ENCODE measurements at regions not wholly inside any gene's neighbourhood (a gene's known extent, or its start where the extent isn't known, plus 50 kb on each side); places are given as distances from the start of the nearest gene placed in this dataset.
"Not testable (repeated sequence)": the region's sequence is repeated elsewhere in the genome, so short reads cannot be mapped to it uniquely, and the experiment has no call there.

DNA sequence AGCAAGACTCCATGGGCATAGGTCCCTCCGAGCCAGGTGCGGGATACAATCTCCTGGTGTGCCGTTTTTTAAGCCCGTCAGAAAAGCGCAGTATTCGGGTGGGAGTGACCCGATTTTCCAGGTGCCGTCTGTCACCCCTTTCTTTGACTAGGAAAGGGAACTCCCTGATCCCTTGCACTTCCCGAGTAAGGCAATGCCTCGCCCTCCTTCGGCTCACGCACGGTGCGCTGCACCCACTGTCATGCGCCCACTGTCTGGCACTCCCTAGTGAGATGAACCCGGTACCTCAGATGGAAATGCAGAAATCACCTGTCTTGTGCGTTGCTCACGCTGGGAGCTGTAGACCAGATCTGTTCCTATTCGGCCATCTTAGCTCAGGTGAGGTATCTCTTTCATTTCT lies 344.1 kb upstream of the ZNF32 start:
- not testable (repeated sequence) for DNase-seq

DNA sequence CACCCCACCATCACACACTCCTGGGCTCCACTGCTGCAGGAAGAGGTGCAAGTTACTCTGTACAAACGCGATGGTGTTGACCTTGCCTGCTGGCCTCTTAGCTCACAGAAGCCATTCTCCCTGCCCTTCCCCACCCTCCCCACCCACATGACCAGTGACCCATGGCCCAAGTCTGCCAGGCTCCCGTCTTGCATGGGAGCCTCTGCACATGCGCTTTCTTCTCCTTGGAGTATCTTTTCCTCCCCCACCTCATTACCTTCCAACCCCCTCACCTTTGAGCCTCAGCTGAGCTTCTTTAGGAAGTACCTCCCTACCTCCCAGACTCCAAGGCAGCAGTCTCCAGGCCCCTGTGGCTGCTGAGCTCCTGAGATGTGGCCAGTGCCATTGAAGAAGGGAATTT lies 337.7 kb upstream of the ZNF32 start:
- DNase-seq, result no peak

DNA sequence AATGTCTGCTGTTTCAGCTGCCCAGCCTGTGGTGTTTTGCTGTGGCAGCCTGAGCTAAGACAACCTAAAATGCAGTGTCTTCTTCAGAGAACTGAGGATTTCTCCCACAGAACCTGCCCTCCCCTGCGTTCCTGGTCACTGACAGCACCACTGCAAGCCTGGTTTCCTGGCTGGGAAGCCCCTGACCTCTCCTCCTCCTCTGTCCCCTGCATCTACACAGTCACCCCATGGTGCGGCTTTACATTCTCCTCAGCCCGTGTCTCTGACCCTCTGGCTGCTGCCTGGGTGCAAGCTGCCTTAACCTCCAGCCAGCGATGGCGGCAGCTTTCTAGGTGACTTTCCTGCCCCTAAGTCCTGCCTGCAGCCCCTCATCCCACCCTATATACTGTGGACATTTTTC lies 337.3 kb upstream of the ZNF32 start:
- no peak for DNase-seq

DNA sequence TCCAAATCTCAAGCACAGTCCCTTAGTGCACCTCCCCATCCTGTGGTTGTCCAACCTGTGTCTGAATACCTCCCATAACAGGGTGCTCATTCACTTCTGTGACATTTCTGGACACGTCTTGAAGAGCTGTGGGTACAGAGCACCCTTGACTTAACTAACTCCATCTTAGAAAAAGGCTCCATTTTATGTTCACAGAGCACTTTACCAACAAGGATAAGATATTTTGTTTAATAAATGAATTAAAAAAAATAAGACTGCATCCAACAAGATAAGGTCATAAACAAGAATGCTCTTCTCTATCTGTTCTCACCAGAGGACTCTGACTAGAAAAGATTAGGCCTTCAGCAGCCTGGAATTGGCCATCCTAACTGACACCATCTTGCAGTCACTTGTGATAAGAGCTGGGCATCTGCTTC lies 335.2 kb upstream of the ZNF32 start:
- no peak for DNase-seq

DNA sequence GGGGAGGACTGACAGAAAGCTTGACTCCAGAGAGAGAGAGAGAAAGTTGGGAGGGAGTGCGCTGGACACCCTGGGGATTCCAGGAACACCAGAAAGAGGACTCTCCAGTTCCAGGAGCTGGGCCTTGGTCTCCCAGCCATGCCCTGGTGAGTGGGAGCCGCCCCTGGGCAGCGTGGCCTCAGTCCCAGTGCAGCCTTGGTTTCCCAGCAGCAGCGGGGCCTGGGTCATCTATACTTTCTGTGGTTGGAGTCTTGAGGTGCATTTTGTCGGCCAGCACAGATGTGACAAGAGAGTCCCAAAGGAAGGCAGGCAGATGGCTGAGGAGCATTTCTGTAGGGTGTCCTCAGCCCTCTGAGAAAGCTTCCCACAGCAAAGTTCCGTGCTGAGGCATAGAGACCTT lies 334.7 kb upstream of the ZNF32 start:
- no peak for DNase-seq

DNA sequence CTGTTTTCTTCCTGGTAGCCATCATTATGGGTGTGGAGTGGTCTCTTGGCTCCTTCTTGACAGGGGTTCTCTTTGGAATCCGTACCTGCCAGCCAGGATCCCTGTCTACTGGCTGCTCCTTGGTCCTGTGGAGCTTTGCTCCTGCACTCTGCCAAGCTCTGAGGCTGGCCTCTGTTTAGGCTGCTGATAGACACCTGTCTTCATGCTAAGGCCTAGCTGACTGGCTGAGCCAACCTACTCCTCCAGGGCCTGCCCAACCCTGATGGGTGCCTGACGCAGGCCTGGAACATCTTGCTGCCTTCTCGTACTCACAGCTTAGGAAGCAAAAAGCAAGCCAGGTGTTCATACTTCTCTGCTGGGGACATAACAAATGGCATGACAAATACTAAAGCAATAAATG lies 333.6 kb upstream of the ZNF32 start:
- no peak for DNase-seq

DNA sequence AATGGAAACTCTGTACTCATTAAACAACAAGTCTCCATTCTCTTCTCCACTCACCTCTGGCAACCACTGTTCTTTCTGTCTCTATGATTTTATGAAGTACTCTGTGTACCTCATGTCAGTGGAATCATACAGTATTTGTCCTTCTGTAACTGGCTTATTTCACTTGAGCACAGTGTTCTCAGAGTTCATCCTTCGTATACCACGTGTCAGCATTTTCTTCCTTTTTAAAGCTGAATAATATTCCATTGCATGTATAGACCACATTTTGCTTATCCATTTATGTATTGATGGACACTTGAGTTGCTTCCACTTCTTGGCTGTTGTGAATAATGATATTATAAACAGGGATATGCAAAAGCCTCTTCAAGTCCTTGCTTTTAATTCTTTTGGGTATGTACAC lies 333.0 kb upstream of the ZNF32 start:
- no peak for DNase-seq

DNA sequence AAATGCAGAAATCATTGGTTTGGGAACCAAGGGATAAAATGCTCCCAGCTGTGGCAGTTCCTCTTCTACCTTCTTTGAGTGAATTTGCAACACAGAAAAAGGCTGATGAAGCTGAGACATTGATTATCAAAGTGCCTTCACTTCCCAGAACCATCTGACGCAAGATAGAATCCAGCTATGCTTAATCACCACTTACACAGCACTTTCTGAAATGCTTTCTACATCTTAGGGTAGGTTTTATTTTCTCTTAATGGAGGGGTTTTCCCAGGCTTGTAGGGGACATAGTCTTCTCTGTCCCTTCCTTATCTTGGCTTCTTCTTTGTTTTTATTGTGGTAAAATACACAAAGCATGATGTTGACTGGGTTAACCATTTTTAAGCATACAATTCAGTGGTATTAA lies 332.6 kb upstream of the ZNF32 start:
- DNase-seq, result no peak

DNA sequence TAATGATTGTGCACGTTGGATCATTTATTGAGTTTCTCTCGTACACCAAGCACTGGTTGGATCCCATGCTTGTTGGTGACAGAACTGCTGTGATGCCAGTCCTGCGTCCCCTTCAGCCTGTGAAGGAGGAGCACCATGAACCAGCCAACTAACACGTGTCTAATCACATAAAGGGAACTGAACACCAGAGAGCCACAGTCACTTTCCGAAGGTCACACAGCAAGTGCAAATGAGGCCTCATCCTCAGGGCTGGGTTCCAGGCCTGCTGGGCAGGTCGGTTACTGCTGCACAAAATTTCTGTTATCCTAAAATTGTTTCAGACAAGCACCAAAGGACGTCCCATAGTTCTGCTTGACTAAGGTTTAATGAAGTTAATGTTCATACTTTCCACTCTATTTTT lies 332.0 kb upstream of the ZNF32 start:
- DNase-seq, result no peak

DNA sequence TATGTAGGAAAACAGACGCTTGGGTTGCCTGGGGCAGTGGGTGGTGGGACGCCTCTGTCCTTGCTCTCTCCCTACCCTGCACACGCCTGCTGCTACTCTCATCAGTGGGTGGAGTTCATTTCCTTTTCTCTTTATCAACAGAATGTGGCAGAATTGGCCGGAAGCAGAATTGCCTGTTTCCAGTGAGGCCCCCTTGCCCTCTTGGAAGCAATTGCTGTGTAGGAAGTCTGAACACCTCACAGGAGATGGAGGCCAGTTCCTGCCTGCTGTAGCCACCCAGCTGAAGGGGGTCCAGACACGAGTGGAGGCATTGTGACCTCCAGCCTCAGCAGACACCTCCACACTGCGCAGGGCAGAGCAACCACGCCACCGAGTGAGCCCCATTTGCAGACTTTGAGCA lies 331.6 kb upstream of the ZNF32 start:
- no peak for DNase-seq

DNA sequence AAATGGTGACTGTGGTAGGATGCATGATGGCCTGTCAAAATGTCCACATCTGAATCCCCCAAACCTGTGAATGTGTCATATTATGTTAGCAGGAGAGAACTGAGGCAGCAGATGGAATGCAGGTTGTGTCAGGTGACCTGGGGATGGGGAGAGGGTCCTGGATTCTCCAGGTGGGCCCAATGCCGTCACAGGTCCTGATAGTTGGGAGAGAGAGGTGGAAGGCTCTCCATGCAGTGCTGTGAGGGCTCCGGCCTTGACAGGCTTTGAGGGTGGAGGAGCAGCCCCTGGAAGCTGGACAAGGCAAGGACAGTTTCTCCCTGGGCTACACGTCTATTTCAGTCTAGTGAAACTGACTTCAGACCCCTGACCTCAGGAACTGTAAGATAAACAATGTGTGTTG lies 330.9 kb upstream of the ZNF32 start:
- DNase-seq, result no peak

DNA sequence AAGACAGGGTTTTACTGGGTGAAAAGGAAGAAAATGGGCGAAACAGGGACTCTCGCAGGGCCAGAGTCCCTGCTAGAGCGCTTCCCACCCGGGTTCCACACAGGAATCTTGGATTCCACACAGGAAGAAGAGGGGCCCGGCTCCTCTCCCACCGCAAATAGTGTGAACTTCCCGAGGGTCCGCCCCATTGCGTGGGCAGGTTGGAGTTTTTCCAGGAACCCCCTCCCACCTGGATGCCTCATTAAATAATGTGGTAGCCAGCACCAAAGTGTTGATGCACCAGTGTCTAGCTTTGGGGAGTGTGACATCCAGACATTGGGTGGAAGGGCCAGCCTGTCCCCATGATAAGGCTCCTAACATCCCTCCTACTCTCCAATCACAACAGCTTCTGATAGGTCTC lies 330.3 kb upstream of the ZNF32 start:
- DNase-seq, result no peak

DNA sequence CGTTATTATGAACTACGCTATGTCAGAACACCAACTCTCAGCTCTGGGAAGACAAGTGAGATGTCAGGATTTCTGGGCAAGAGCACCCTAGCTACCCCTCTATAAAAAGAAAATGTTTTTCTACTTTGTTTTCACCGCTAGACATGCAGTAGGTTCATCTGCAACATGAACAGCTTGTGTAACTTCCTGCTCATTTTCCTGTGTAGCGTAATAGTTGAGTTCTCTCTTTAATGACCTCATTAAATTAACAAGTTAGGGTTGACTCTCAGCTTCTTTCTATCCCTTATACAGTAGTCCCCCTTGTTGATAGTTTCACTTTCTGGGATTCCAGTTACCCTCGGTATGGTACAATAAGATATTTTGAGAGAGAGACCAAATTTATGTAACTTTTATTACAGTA lies 329.4 kb upstream of the ZNF32 start:
- no peak for DNase-seq

DNA sequence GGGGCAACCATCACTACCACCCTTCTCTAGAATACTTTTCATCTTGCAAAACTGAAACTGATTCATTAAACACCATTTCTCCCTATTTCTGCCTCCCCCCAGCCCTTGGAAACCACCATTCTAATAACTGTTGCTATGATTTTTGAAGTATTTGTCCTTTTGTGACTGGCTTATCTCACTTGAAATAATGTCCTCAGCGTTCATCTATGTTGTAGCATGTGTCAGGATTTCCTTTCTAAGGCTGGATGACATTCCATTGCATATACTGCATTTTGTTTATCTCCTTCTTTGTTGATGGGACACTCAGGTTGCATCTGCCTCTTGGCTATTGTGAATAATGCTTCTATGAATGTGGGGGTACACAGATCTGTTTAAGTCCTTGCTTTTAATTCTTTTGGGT lies 327.6 kb upstream of the ZNF32 start:
- DNase-seq, result no peak

DNA sequence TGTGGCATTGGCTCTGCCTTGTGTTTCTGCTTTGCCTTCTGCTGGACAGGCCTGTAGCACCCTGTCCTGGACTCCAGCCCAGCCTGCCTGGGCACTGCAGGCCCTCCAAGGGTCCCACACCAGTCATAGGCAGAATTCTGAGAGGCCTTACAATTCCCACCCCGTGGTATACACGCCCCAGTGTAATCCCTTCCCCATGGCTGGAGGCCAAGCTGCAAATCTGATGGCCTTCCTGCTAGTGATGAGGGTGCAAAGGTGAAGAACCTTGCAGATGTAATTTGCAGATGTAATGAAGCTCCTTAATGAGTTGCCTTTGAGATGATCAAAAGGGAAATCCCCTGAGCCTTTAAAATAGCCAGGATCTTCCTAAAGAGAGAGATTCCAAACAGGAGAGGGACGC lies 325.1 kb upstream of the ZNF32 start:
- DNase-seq, result no peak

DNA sequence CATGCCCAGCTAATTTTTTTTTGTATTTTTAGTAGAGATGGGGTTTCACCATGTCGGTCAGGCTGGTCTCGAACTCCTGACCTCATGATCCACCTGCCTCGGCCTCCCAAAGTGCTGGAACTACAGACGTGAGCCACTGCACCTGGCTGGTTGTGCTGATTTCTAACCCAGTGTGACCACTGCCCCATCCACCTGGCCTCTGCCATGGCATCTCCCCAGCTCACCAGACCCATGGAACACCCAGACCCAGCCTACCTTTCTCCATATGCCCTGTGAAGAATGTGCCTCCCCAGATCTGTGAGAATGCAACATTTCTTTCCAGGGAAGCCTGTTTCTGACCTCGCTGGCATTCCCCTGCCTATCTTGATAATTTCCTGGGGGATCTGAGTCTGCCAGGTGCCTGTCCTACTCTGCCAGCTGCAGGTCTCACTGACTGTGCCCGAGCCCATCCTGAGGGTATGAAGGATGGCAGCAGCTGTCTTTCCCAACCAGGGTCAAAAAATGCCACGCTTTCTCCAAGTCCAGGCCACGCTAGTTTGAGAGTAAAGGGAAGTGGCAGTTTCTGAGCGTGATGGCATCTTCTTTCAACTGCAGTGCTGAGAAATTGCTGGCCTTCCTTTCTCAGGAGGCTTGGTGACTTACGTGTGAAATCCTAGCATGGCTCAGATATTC lies 324.4 kb upstream of the ZNF32 start:
- DNase-seq, result no peak

DNA sequence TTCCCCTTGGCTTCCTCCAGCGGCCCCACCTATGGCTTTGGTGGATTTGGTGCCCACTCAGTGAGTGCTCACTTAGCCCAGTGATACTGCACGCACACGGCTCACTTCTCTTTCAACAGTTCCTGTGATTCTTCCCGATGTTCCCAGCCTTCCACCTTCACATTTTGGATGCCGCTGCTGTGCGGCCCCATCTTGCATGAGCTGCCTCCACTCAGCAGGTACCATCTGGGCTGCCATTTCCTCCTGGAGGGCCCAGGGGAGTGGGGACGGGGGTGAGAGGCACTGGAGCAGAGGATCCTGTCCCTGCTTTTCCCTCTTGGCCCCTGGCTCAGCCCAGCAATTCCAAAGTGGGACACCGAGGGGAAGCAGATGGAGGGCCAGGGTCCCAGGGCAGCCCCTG lies 323.3 kb upstream of the ZNF32 start:
- DNase-seq, result no peak

DNA sequence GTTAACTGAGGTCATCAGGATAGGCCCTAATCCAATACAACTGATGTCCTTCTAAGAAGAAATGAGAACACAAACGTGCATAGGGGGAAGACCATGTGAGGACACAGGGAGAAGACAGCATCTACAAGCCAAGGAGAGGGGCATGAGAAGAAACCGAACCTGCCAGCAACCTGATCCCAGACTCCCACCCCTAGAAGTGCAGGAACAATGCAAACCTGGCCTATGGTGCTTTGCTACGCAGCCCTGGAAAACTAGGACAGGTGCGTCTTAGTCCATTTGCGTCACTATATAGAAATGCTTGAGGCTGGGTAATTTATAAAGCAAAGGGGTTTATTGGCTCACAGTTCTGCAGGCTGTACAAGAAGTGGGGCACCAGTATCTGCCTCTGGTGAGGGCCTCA lies 322.6 kb upstream of the ZNF32 start:
- no peak for DNase-seq

DNA sequence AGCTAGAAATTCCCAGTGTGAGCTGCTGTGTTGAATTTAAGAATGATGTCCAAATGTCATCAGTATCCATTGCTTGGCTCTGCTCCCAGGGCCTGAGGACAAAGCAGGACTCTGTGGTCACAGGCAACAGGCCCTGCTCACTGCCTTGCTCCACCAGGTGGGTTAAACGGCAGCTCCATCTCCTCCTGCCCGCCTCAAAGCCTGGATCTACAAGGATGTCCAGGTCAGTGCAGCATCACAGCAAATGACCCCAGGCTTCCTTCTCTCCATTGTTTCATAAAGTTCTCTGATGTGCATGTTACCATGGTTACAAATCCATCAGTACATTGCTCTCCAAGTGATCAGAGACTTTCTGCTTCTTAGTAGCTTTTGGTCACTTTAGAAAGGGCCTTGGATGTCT lies 322.0 kb upstream of the ZNF32 start:
- DNase-seq, result no peak

DNA sequence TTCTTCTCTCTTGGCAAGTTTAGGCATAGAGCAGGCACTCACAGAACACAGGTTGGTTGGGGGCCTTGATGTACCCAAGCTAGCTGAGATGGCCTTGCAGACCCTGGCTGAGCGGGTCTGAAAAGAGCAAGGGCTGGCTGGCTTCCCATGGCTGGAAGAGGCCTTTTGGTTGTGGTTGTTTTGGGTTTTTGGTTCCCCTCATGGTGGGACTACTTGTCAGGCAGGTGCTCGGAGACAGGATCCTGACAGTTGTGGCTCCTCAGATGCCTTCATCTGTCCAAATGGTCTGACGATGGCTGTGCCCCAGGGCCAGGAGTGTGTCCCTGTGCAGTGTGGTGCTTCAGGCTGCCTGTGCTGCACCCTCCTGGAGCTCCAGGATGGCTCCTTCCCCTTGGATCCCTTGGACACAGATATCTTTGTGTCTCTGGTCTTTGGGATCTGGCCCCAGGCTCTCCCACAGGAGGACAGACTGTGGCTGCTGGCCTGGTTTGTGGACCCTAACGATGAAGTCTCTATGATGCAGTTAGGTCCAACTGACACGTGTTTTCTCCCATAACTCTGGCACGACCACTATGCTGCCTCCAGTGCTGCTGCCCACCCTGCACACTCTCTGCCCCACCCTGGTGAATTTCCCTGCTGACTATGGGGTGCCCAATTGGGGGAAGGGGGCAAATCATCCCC lies 321.5 kb upstream of the ZNF32 start:
- no peak for DNase-seq

DNA sequence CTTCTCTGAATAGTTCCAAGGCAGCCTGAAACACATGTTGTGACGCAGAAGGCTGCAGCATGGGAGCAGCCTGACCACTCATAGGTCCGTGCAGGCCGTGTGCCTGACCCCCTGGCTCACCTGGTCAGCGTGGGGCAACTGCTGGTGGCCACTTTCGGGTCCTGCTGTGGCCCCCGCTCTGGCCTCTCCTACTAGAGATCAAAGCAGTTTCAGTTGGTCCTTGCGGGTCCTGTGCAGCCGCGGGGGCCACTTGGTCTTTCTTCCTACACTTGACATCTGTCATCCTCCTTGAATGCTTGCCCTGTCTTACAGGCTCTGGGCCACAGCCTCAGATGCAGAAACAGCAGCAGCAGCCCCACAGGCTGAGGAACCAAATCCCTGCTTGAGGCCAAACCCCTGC lies 320.8 kb upstream of the ZNF32 start:
- no peak for DNase-seq

DNA sequence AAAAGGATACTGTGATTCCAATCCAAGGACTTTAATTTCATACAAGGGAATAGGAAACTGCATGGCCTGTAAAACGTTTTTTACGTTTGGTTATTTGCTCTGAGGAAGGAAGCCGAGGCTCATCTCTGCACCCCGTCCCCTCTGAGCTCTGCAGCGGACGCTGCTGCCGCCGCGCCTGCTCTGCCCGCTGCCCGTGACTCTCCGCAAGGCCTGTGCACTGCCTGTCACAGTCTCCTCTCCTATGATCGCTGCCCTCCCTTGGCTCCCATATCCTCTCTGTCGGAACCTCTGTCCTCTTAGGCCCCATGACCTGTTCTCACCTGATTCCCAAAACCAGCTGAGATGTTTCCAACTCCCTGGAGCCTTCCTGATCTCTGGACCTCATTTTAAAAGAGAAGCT lies 320.3 kb upstream of the ZNF32 start:
- no peak for DNase-seq

DNA sequence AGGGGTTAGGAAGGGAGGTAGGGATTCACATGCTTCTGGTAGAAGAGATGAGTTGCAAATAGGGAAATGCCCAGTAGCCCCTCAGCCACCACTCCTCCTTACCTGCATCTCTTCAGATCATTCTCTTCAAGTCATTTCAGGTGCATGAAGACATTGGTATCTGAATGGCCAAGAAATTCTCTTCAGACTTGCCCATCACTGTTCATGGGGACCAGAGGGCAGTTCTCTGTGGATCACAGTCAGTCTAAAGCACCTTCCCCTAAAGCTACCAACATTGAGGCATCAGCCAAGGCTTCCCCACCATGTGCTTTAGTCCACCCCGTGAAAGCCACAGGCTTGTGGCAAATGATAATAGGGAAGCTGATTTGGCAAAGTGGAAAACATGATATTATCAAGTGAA lies 319.4 kb upstream of the ZNF32 start:
- DNase-seq, result no peak

DNA sequence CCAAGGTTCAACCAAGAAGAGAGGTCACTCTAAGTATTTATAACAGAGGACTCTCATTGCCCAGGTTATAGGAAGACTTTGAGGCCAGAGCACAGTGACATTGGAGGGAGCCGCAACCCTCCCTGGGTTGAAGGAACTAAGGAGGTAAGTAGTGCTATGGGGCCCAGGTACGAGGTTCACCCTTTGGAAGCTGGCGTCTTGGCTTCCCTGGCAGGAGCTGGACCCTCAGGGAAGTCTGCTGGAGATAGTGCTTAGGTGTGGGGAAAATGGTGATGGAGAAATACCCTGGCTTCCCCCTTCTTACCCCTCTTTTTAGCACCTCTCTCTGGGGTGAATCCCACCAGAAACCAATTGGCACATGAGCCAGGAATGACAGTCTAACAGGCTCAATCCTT lies 317.9 kb upstream of the ZNF32 start:
- no peak for DNase-seq

DNA sequence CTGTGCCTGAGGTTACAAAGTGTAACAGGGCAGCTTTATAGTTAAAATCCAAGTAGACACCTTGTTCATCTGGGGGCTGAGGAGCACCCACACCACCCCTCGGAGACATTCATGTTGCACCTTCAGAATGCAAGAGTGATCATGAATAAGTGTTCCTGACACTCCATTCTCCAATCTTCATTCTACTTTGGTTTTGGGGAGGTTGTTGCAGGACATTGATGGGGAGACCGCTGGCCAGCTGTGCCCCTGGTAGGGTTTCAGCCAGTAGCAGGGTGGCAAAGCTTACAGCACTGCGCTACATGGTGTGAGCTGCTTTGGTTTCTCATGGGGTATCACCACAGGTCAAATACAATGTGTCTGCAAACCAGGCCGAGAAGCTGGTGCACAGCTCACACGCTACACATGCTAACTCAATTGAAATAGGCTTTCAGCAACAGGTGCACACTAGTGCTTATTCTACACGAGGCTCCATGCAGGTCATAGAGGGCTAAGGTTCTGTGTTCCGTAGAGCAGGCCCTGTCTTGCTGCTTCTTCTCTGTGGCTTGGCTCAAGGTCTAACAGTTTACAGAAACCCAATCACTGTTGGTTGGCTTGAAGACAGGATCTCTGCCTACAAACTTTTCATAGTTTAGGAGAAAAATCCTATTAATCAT lies 317.4 kb upstream of the ZNF32 start:
- no peak for DNase-seq
